ENCODE measurements at regions not wholly inside any gene's neighbourhood (a gene's known extent, or its start where the extent isn't known, plus 50 kb on each side); places are given as distances from the start of the nearest gene placed in this dataset.

DNA sequence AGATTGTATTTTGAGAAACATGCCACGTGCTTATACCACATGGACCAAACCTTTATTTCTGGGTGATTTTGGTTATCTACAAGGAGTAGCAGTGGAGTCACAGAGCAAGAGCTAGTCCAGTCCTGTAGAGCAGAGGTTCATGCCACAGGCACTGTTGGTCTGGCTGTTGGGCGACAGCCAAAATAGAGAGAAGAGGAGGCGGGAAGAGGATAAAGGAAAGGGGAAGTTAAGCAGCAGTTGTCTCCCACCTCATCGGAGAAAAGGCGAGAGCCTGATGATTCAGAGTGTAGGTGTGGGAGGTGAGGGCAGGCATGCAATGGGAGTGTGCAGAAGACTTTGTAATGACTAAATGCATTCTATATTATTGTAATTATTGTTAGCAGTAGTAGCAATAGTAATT is 237.5 kb upstream of the ROPN1 start:
- H3K36me3 ChIP-seq (ENCODE audit: control insufficient read depth, insufficient read depth, low read length), result no peaks in the 10 kb centered on the region
- H3K4me3 ChIP-seq (ENCODE audit: low read depth, low read length), result no peak overlapping the region
- peak; percentile 84 for DNase-seq (ENCODE audit: low read depth)
- peaks cover 5% of the 10 kb centered on the region for H3K27me3 ChIP-seq (ENCODE audit: control insufficient read depth, insufficient read depth, low read length)
- TF ChIP-seq, protein P1, sequence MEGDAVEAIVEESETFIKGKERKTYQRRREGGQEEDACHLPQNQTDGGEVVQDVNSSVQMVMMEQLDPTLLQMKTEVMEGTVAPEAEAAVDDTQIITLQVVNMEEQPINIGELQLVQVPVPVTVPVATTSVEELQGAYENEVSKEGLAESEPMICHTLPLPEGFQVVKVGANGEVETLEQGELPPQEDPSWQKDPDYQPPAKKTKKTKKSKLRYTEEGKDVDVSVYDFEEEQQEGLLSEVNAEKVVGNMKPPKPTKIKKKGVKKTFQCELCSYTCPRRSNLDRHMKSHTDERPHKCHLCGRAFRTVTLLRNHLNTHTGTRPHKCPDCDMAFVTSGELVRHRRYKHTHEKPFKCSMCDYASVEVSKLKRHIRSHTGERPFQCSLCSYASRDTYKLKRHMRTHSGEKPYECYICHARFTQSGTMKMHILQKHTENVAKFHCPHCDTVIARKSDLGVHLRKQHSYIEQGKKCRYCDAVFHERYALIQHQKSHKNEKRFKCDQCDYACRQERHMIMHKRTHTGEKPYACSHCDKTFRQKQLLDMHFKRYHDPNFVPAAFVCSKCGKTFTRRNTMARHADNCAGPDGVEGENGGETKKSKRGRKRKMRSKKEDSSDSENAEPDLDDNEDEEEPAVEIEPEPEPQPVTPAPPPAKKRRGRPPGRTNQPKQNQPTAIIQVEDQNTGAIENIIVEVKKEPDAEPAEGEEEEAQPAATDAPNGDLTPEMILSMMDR (IDR thresholded peaks at IDR 0.05; ENCODE audit: insufficient read depth, low read length, severe bottlenecking), result no peak
- no peak for FAIRE-seq

GRCh38 chr3:124229836-124230235 is 237.9 kb upstream of the ROPN1 start:
- H3K27me3 ChIP-seq (ENCODE audit: control insufficient read depth, insufficient read depth, low read length), result peaks cover 5% of the 10 kb centered on the region
- no peaks in the 10 kb centered on the region for H3K36me3 ChIP-seq (ENCODE audit: control insufficient read depth, insufficient read depth, low read length)
- no peak for FAIRE-seq
- TF ChIP-seq, protein P1 (IDR thresholded peaks at IDR 0.05; ENCODE audit: insufficient read depth, low read length, severe bottlenecking), result no peak
- DNase-seq (ENCODE audit: low read depth), result no peak
- no peak overlapping the region for H3K4me3 ChIP-seq (ENCODE audit: low read depth, low read length)

GRCh38 chr3:124230432-124230831 is 238.5 kb upstream of the ROPN1 start:
- H3K36me3 ChIP-seq (ENCODE audit: control insufficient read depth, insufficient read depth, low read length), result no peaks in the 10 kb centered on the region
- no peak for DNase-seq (ENCODE audit: low read depth)
- H3K4me3 ChIP-seq (ENCODE audit: low read depth, low read length), result no peak overlapping the region
- FAIRE-seq, result no peak
- TF ChIP-seq, protein P1 (IDR thresholded peaks at IDR 0.05; ENCODE audit: insufficient read depth, low read length, severe bottlenecking), result no peak
- peaks cover 5% of the 10 kb centered on the region for H3K27me3 ChIP-seq (ENCODE audit: control insufficient read depth, insufficient read depth, low read length)

DNA sequence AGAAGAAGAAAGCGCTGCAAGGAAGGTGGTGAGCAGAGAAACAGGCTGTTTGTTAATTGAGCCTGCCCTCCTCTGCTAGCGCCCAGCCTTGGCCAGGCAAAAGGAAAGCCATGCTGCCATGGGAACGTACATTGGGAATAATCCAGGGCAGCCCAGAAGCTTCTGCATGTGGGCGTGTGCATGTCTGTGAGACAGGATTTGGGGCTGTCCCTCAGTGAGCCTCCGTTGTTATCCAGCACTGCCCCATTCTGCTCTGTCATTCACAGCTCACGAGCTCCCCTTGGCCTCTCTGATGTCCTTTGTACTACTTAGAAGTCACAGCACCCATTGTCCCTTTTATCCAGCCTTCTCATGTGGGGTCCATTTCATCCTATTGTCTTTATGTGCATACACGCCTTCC is 239.1 kb upstream of the ROPN1 start:
- Histone ChIP-seq H3K4me3 (ENCODE audit: low read depth, low read length) (no peak overlapping the region), H3K27me3 (ENCODE audit: control insufficient read depth, insufficient read depth, low read length) (peaks cover 5% of the 10 kb centered on the region), H3K36me3 (ENCODE audit: control insufficient read depth, insufficient read depth, low read length) (no peaks in the 10 kb centered on the region)
- TF ChIP-seq, protein P1 (IDR thresholded peaks at IDR 0.05; ENCODE audit: insufficient read depth, low read length, severe bottlenecking), result no peak
- DNase-seq (ENCODE audit: low read depth) (no peak), FAIRE-seq (no peak)

GRCh38 chr3:124234852-124235252 is 242.9 kb upstream of the ROPN1 start:
- Histone ChIP-seq H3K27me3 (ENCODE audit: control insufficient read depth, insufficient read depth, low read length) (peaks cover 5% of the 10 kb centered on the region), H3K4me3 (ENCODE audit: low read depth, low read length) (no peak overlapping the region), H3K36me3 (ENCODE audit: control insufficient read depth, insufficient read depth, low read length) (no peaks in the 10 kb centered on the region)
- DNase-seq (ENCODE audit: low read depth) (no peak), FAIRE-seq (no peak)
- TF ChIP-seq, protein P1 (IDR thresholded peaks at IDR 0.05; ENCODE audit: insufficient read depth, low read length, severe bottlenecking), result no peak

DNA sequence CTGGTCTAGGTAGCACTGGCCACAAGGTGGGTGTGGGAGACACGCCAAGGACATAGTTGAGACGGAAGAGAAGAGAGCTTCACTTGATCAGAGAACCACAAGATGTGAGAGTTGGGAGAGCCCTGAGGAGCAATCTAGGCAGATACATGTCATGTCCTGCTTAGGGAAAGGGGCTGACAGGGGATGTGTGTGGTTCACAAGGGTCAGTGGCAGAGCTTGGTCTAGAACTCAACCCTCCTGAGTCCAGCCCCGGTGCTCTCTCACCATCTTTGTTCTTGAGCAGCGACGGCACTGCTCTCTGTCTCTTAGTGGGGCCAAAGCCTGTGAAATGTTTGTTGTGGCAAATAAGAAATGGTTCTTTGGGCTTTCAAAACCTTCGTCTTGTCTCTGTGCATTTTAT is 243.5 kb upstream of the ROPN1 start:
- Histone ChIP-seq H3K4me3 (ENCODE audit: low read depth, low read length) (no peak overlapping the region), H3K36me3 (ENCODE audit: control insufficient read depth, insufficient read depth, low read length) (no peaks in the 10 kb centered on the region), H3K27me3 (ENCODE audit: control insufficient read depth, insufficient read depth, low read length) (peaks cover 5% of the 10 kb centered on the region)
- no peak for DNase-seq (ENCODE audit: low read depth)
- TF ChIP-seq, protein P1 (IDR thresholded peaks at IDR 0.05; ENCODE audit: insufficient read depth, low read length, severe bottlenecking), result no peak
- FAIRE-seq, result no peak

Data from bronchial epithelial cell (primary cell).